ENCODE measurements at regions not wholly inside any gene's neighbourhood (a gene's known extent, or its start where the extent isn't known, plus 50 kb on each side); places are given as distances from the start of the nearest gene placed in this dataset.
"Not testable (repeated sequence)": the region's sequence is repeated elsewhere in the genome, so short reads cannot be mapped to it uniquely, and the experiment has no call there.

- Histone ChIP-seq H3K4me1 (no peaks in the 10 kb centered on the region), H3K4me3 (no peak overlapping the region), H3K9ac (ENCODE audit: low read depth in 2 of 2, low read length in 2 of 2) (no peak overlapping the region), H3K9me3 (no peaks in the 10 kb centered on the region), H3K36me3 (no peaks in the 10 kb centered on the region), H3K27me3 (no peaks in the 10 kb centered on the region), H3K27ac (no peak overlapping the region)
- intact Hi-C loops (cut with DNase I): no loop called here
- no peak for DNase-seq
- TF ChIP-seq, protein P1, sequence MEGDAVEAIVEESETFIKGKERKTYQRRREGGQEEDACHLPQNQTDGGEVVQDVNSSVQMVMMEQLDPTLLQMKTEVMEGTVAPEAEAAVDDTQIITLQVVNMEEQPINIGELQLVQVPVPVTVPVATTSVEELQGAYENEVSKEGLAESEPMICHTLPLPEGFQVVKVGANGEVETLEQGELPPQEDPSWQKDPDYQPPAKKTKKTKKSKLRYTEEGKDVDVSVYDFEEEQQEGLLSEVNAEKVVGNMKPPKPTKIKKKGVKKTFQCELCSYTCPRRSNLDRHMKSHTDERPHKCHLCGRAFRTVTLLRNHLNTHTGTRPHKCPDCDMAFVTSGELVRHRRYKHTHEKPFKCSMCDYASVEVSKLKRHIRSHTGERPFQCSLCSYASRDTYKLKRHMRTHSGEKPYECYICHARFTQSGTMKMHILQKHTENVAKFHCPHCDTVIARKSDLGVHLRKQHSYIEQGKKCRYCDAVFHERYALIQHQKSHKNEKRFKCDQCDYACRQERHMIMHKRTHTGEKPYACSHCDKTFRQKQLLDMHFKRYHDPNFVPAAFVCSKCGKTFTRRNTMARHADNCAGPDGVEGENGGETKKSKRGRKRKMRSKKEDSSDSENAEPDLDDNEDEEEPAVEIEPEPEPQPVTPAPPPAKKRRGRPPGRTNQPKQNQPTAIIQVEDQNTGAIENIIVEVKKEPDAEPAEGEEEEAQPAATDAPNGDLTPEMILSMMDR (IDR thresholded peaks at IDR 0.05): no peak
Measured at GRCh38 chr4:163701916-163702315, 207.4 kb downstream of the TMA16 start.

DNA sequence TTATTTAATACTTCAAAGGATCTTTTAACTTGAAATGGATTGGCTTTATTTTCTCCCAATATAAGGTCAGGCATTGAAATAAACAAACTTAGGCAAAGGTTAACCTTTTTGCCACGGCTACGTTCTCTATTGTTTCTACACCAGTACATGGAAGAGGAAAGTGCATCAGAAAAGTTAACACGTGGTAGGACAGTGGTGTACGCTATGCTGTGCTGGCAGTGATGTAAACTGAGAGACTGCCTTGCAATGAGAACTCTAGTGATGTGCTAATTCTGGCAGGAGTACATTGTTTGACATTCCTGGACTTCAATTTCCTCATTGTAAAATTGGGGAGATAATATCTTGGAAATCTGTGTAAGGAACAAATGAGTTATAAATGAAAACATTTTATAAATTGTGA, 208.2 kb downstream of the TMA16 start:
- H3K9me3 ChIP-seq: no peaks in the 10 kb centered on the region
- H3K36me3 ChIP-seq: no peaks in the 10 kb centered on the region
- no peak overlapping the region for H3K9ac ChIP-seq (ENCODE audit: low read depth in 2 of 2, low read length in 2 of 2)
- intact Hi-C loops (cut with DNase I): no loop called here
- H3K4me1 ChIP-seq: no peaks in the 10 kb centered on the region
- no peak overlapping the region for H3K27ac ChIP-seq
- TF ChIP-seq, protein P1 (IDR thresholded peaks at IDR 0.05): no peak
- no peaks in the 10 kb centered on the region for H3K27me3 ChIP-seq
- no peak overlapping the region for H3K4me3 ChIP-seq
- no peak for DNase-seq

GRCh38 chr4:163703251-163703650, 208.8 kb downstream of the TMA16 start:
- Histone ChIP-seq H3K4me3 (no peak overlapping the region), H3K9me3 (no peaks in the 10 kb centered on the region), H3K36me3 (no peaks in the 10 kb centered on the region), H3K27me3 (no peaks in the 10 kb centered on the region), H3K9ac (ENCODE audit: low read depth in 2 of 2, low read length in 2 of 2) (no peak overlapping the region), H3K4me1 (no peaks in the 10 kb centered on the region), H3K27ac (no peak overlapping the region)
- DNase-seq: no peak
- intact Hi-C loops (cut with DNase I): no loop called here
- TF ChIP-seq, protein P1 (IDR thresholded peaks at IDR 0.05): no peak

GRCh38 chr4:163707873-163708272, 213.4 kb downstream of the TMA16 start:
- H3K9me3 ChIP-seq: no peaks in the 10 kb centered on the region
- no peaks in the 10 kb centered on the region for H3K36me3 ChIP-seq
- no peaks in the 10 kb centered on the region for H3K4me1 ChIP-seq
- TF ChIP-seq, protein P1 (IDR thresholded peaks at IDR 0.05): no peak
- no peak overlapping the region for H3K27ac ChIP-seq
- H3K27me3 ChIP-seq: no peaks in the 10 kb centered on the region
- DNase-seq: no peak
- intact Hi-C loops (cut with DNase I): no loop called here
- H3K9ac ChIP-seq (ENCODE audit: low read depth in 2 of 2, low read length in 2 of 2): no peak overlapping the region
- H3K4me3 ChIP-seq: no peak overlapping the region

- no peaks in the 10 kb centered on the region for H3K27me3 ChIP-seq
- no peaks in the 10 kb centered on the region for H3K9me3 ChIP-seq
- TF ChIP-seq, protein P1 (IDR thresholded peaks at IDR 0.05): no peak
- no peak for DNase-seq
- no peak overlapping the region for H3K9ac ChIP-seq (ENCODE audit: low read depth in 2 of 2, low read length in 2 of 2)
- H3K4me1 ChIP-seq: no peaks in the 10 kb centered on the region
- no peak overlapping the region for H3K27ac ChIP-seq
- intact Hi-C loops (cut with DNase I): no loop called here
- H3K36me3 ChIP-seq: no peaks in the 10 kb centered on the region
- no peak overlapping the region for H3K4me3 ChIP-seq
Measured at GRCh38 chr4:163709601-163710000, 215.1 kb downstream of the TMA16 start.

GRCh38 chr4:163710158-163710557, 215.7 kb downstream of the TMA16 start:
- no peaks in the 10 kb centered on the region for H3K27me3 ChIP-seq
- no peak for DNase-seq
- H3K4me1 ChIP-seq: no peaks in the 10 kb centered on the region
- no peak overlapping the region for H3K4me3 ChIP-seq
- intact Hi-C loops (cut with DNase I): no loop called here
- H3K9me3 ChIP-seq: no peaks in the 10 kb centered on the region
- H3K36me3 ChIP-seq: no peaks in the 10 kb centered on the region
- TF ChIP-seq, protein P1 (IDR thresholded peaks at IDR 0.05): no peak
- H3K27ac ChIP-seq: no peak overlapping the region
- H3K9ac ChIP-seq (ENCODE audit: low read depth in 2 of 2, low read length in 2 of 2): no peak overlapping the region

- DNase-seq; H3K27ac ChIP-seq; H3K36me3 ChIP-seq; H3K9ac ChIP-seq (ENCODE audit: low read depth in 2 of 2, low read length in 2 of 2); H3K27me3 ChIP-seq; intact Hi-C loops (cut with DNase I); H3K4me1 ChIP-seq; H3K4me3 ChIP-seq; H3K9me3 ChIP-seq: not testable (repeated sequence)
Measured at GRCh38 chr4:163724495-163724894, 230.0 kb downstream of the TMA16 start.
